Natural killer cell (primary cell): ENCODE measurements at regions not wholly inside any gene's neighbourhood (a gene's known extent, or its start where the extent isn't known, plus 50 kb on each side); places are given as distances from the start of the nearest gene placed in this dataset.
"Not testable (repeated sequence)": the region's sequence is repeated elsewhere in the genome, so short reads cannot be mapped to it uniquely, and the experiment has no call there.

Experiments
- ATAC-seq, 3 donors: fragments of 150-1000 bp in 2 of 3; fragments of 200-7000 bp in 1 of 3; cut with Tn5 transposase; 1 replicate in 1 of 3; 2 replicates in 2 of 3; pipeline ENCODE4 v1.10.0; 2021; ENCODE audit warnings: mild to moderate bottlenecking in 2 of 3, moderate library complexity in 2 of 3
- DNase-seq, 2 donors: peaks; one replicate each; pipeline versions ENCODE4 v3.0.0 to v3.0.0-alpha.2; 2013 to 2021; ENCODE audit warnings: mixed read lengths in 1 of 2
- H3K27ac ChIP-seq: one replicate; pipeline ENCODE4 v1.5.1; 2013; ENCODE audit warnings: mild to moderate bottlenecking, low read length
- H3K27me3 ChIP-seq: one replicate; pipeline ENCODE4 v1.6.1; 2013; ENCODE audit warnings: low read length; ENCODE audit not compliant: control insufficient read depth, insufficient read depth
- H3K36me3 ChIP-seq: one replicate; pipeline ENCODE4 v1.6.1; 2013; ENCODE audit warnings: low read length; ENCODE audit not compliant: control insufficient read depth, insufficient read depth
- H3K4me1 ChIP-seq: one replicate; pipeline ENCODE4 v1.6.1; 2013; ENCODE audit warnings: low read length; ENCODE audit not compliant: control insufficient read depth, insufficient read depth
- H3K4me3 ChIP-seq: one replicate; pipeline ENCODE4 v1.5.1; 2013; ENCODE audit warnings: low read length
- H3K9me3 ChIP-seq: one replicate; pipeline ENCODE4 v1.6.1; 2013; ENCODE audit warnings: low read length; ENCODE audit not compliant: control insufficient read depth, insufficient read depth
- H3K27ac Mint-ChIP-seq, 2 donors: one replicate each; pipeline ENCODE4 v1.8.0; 2022; ENCODE audit warnings: mild to moderate bottlenecking in 2 of 2, mixed read lengths in 2 of 2, moderate library complexity in 1 of 2
- H3K27me3 Mint-ChIP-seq, 2 donors: one replicate each; pipeline ENCODE4 v1.8.0; 2022; ENCODE audit warnings: low read depth in 2 of 2, mixed read lengths in 2 of 2
- H3K36me3 Mint-ChIP-seq: one replicate; pipeline ENCODE4 v1.8.0; 2022; ENCODE audit warnings: mixed read lengths
- H3K4me1 Mint-ChIP-seq, 2 donors: one replicate each; pipeline ENCODE4 v1.8.0; 2022; ENCODE audit warnings: mixed read lengths in 2 of 2
- H3K4me3 Mint-ChIP-seq: one replicate; pipeline ENCODE4 v1.8.0; 2022; ENCODE audit warnings: mild to moderate bottlenecking, moderate library complexity, mixed read lengths
- H3K9me3 Mint-ChIP-seq, 2 donors: one replicate each; pipeline ENCODE4 v1.8.0; 2022; ENCODE audit warnings: mixed read lengths in 2 of 2
- CTCF ChIP-seq: fragments of 200-600 bp; IDR thresholded peaks from one replicate; pipeline ENCODE4 v1.8.0; 2022; ENCODE audit warnings: antibody characterized with exemption
- WGBS: methylation state at CpG from one replicate; pipeline ENCODE4 v1.1.7; 2013; ENCODE audit warnings: missing lambda C conversion rate; ENCODE audit not compliant: insufficient coverage; 5-methylcytosine and 5-hydroxymethylcytosine counted together
- intact Hi-C: fragments of 100-400 bp; cut with micrococcal nuclease; formaldehyde crosslinking; loops from one replicate; pipeline ENCODE4 v1.14.2; 2022

- Mint-ChIP-seq H3K27me3 (no peaks in the 10 kb centered on the region), H3K4me1 (no peaks in the 10 kb centered on the region), H3K36me3 (no peaks in the 10 kb centered on the region), H3K4me3 (no peak overlapping the region), H3K27ac (no peak overlapping the region), H3K9me3 (peaks cover 0 to 2% of the 10 kb centered on the region in 2 donors)
- 68% methylated on average over 9 of the region's 11 CpGs for WGBS
- DNase-seq (no peak), ATAC-seq (no peak)
- H3K4me1 ChIP-seq, result no peaks in the 10 kb centered on the region
- no peak overlapping the region for H3K27ac ChIP-seq
- H3K9me3 ChIP-seq, result no peaks in the 10 kb centered on the region
- H3K4me3 ChIP-seq, result no peak overlapping the region
- intact Hi-C loops, result no loop called here
- no peaks in the 10 kb centered on the region for H3K27me3 ChIP-seq
- TF ChIP-seq CTCF, result no peak
- no peaks in the 10 kb centered on the region for H3K36me3 ChIP-seq
Measured at GRCh38 chr6:12356983-12357972, 67.1 kb downstream of the EDN1 start.

GRCh38 chr6:12359036-12359435, 68.9 kb downstream of the EDN1 start:
- Mint-ChIP-seq H3K36me3 (no peaks in the 10 kb centered on the region), H3K27ac (no peak overlapping the region), H3K9me3 (no peaks in the 10 kb centered on the region), H3K4me3 (no peak overlapping the region), H3K27me3 (no peaks in the 10 kb centered on the region), H3K4me1 (no peaks in the 10 kb centered on the region)
- DNase-seq, result no peak
- H3K4me1 ChIP-seq, result peaks cover 6% of the 10 kb centered on the region
- H3K27ac ChIP-seq, result no peak overlapping the region
- no peak for ATAC-seq
- no peak for TF ChIP-seq CTCF
- H3K9me3 ChIP-seq, result no peaks in the 10 kb centered on the region
- no peaks in the 10 kb centered on the region for H3K27me3 ChIP-seq
- no peak overlapping the region for H3K4me3 ChIP-seq
- no peaks in the 10 kb centered on the region for H3K36me3 ChIP-seq
- intact Hi-C loops, result no loop called here
- WGBS, result 41% methylated on average over 3 of the region's 3 CpGs

- WGBS, result 100% methylated on average over 2 of the region's 2 CpGs
Measured at GRCh38 chr6:12361042-12361765, 71.0 kb downstream of the EDN1 start.

GRCh38 chr6:12363277-12363650, 73.1 kb downstream of the EDN1 start:
- WGBS, result 94% methylated on average over 6 of the region's 6 CpGs

More at GRCh38 chr6:12361042-12361765, 71.0 kb downstream of the EDN1 start:
- DNase-seq (no peak), ATAC-seq (no peak)
- Mint-ChIP-seq H3K36me3 (no peaks in the 10 kb centered on the region), H3K9me3 (no peaks in the 10 kb centered on the region), H3K4me3 (no peak overlapping the region), H3K4me1 (no peaks in the 10 kb centered on the region), H3K27ac (no peak overlapping the region), H3K27me3 (no peaks in the 10 kb centered on the region)
- intact Hi-C loops, result no loop called here
- TF ChIP-seq CTCF, result no peak
- Histone ChIP-seq H3K27me3 (no peaks in the 10 kb centered on the region), H3K36me3 (no peaks in the 10 kb centered on the region), H3K27ac (no peak overlapping the region), H3K9me3 (no peaks in the 10 kb centered on the region), H3K4me1 (peaks cover 6% of the 10 kb centered on the region), H3K4me3 (no peak overlapping the region)

More at GRCh38 chr6:12363277-12363650, 73.1 kb downstream of the EDN1 start:
- H3K36me3 Mint-ChIP-seq, H3K27me3 Mint-ChIP-seq, H3K4me1 Mint-ChIP-seq, H3K4me3 ChIP-seq, H3K9me3 Mint-ChIP-seq, H3K27me3 ChIP-seq, H3K36me3 ChIP-seq, H3K27ac Mint-ChIP-seq, H3K4me1 ChIP-seq, H3K27ac ChIP-seq, ATAC-seq, H3K4me3 Mint-ChIP-seq, DNase-seq, intact Hi-C loops, H3K9me3 ChIP-seq: not testable (repeated sequence)
